Stimulated activated naive B cell treated with anti-CD40 and anti-IgM and Interleukin-4, amounts not matched to agents 10 μg/mL and 1 μg/mL and 100 μg/mL, for 72 hours (primary cell): ENCODE measurements at regions not wholly inside any gene's neighbourhood (a gene's known extent, or its start where the extent isn't known, plus 50 kb on each side); places are given as distances from the start of the nearest gene placed in this dataset.

ENCODE experiments used
- ATAC-seq, 2 donors: fragments of 150-1000 bp; cut with Tn5 transposase; replicated peaks; 2 replicates each; pipeline ENCODE4 v1.10.0; 2021; ENCODE audit warnings: moderate library complexity in 1 of 2
- DNase-seq: peaks from one replicate; pipeline ENCODE4 v3.0.0; 2021
- H3K27ac Mint-ChIP-seq: one replicate; pipeline ENCODE4 v1.8.0; 2022; ENCODE audit warnings: mild to moderate bottlenecking, mixed read lengths
- H3K27me3 Mint-ChIP-seq, 2 donors: one replicate each; pipeline ENCODE4 v1.8.0; 2022; ENCODE audit warnings: mixed read lengths in 2 of 2
- H3K36me3 Mint-ChIP-seq, 2 donors: one replicate each; pipeline ENCODE4 v1.8.0; 2022; ENCODE audit warnings: mixed read lengths in 2 of 2, mild to moderate bottlenecking in 1 of 2
- H3K4me1 Mint-ChIP-seq, 2 donors: one replicate each; pipeline ENCODE4 v1.8.0; 2022; ENCODE audit warnings: mixed read lengths in 2 of 2, mild to moderate bottlenecking in 1 of 2
- H3K4me3 Mint-ChIP-seq, 2 donors: one replicate each; pipeline ENCODE4 v1.8.0; 2022; ENCODE audit warnings: mild to moderate bottlenecking in 2 of 2, mixed read lengths in 2 of 2, moderate library complexity in 1 of 2
- H3K9me3 Mint-ChIP-seq, 2 donors: one replicate each; pipeline ENCODE4 v1.8.0; 2022; ENCODE audit warnings: mixed read lengths in 2 of 2, mild to moderate bottlenecking in 1 of 2

DNA sequence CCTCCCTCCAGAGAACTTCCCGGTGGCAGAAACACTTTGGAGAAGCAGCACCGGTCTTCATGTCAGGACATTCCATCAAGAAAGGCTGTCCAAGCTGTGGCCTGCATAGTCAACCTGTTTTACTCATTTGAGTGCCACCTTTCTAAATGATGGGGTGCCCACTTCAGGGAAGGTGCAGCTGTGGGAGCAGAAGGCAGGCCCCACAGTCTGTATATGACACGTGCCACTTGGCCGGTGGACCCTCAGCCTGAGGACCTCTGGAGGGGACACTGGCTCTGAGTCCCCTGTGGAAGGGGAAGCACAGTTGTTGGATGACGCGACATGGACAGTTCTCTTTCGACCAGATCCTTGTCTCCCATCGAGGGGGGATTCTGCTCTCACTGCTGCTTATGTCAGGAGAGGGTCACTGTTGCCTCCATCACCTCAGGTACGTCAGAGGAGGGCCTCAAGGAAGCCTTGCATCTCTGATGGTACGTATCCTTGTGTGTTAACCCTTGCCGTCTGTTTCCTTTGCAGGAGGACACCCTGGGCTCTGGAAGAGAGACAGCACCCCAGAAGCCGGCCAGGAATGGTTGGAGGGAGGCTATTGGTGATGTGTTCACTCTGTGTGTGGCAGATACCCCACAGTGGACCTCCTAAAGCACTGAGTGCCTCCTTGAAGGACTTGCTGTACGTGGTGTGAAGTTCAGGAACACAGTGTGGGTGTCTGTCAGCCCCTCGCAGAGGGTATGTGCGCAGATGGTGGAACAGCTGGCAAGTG, 132.1 kb upstream of the RTL1 start:
- ATAC-seq (no peak), DNase-seq (no peak)
- Mint-ChIP-seq H3K4me1 (no peaks in the 10 kb centered on the region), H3K9me3 (no peaks in the 10 kb centered on the region), H3K27ac (no peak overlapping the region), H3K4me3 (no peak overlapping the region), H3K27me3 (no peaks in the 10 kb centered on the region), H3K36me3 (no peaks in the 10 kb centered on the region)

DNA sequence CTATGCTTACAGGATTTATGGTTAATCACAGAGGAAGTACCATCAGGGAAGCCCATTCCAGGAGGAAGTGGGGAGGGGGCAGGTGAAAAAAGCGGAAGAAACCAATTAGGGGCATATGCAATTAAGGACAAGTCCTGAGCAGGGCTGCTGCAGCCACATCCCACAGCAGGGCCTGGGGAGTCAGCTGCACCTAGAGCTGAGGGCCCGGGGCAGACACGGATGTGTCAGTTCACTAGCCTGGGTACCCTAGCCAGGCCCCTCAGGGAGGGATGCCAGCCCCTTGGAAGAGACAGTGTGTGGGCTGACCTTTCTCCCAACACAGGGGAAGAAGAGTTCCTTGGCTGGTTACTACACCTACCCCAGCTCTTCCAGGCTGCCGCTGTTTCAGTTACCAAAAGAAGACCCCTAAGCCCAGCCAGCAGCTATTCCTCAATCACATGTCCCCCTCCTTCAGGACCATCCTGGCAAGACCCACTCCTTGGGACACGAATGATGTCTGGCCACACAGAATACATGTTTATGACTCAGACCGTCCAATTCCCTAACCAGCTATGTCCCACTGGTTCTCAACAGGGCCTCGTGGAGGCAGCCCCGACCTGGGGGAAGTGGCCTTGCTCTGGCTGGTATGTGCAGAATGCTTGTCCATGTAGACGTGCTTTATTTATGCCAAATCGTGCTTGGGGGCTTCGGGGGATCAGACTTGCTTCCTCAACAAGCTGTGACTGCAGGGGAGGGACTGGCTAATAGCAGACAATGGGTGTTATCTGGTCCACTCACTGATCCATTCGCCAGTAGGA, 133.7 kb upstream of the RTL1 start:
- no peak overlapping the region for H3K27ac Mint-ChIP-seq
- no peaks in the 10 kb centered on the region for H3K27me3 Mint-ChIP-seq
- H3K36me3 Mint-ChIP-seq = no peaks in the 10 kb centered on the region
- ATAC-seq (no peak), DNase-seq (no peak)
- no peaks in the 10 kb centered on the region for H3K4me1 Mint-ChIP-seq
- H3K9me3 Mint-ChIP-seq = no peaks in the 10 kb centered on the region
- H3K4me3 Mint-ChIP-seq = no peak overlapping the region

DNA sequence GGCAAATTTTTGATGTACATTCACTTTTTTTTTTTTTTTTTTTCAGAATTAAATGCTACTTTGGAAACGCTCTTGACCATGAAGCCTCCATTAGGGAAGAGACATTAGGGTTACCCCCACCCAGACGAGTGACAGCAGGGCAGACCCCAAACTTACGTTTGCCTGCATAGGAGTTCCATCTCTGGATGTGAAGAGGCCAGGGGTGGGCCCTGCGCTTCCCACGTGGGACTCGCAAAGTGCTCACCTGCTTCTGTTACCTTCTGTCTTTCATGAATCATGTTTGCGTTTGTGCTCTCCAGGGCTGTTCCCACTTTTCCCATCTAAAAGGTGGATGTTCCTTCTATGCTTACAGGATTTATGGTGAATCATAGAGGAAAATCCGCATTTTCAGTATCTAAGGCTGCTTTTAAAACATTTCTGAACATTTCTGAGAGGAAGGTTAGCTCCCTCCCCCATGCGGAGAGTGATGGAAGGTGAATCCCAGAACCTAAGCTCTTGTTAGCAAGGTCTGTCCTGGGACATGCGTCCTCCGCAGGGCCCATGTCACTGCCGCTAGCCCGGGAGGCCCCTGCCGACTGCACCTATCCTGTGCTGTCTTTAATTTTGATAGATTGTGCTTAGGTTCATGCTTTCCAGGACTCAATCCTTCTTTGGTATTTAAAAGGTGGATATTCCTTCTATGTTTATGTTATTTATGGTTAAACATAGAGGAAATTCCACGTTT, 135.7 kb upstream of the RTL1 start:
- no peaks in the 10 kb centered on the region for H3K4me1 Mint-ChIP-seq
- no peaks in the 10 kb centered on the region for H3K36me3 Mint-ChIP-seq
- no peaks in the 10 kb centered on the region for H3K9me3 Mint-ChIP-seq
- ATAC-seq = no peak
- no peak for DNase-seq
- H3K27me3 Mint-ChIP-seq = no peaks in the 10 kb centered on the region
- no peak overlapping the region for H3K4me3 Mint-ChIP-seq
- no peak overlapping the region for H3K27ac Mint-ChIP-seq

DNA sequence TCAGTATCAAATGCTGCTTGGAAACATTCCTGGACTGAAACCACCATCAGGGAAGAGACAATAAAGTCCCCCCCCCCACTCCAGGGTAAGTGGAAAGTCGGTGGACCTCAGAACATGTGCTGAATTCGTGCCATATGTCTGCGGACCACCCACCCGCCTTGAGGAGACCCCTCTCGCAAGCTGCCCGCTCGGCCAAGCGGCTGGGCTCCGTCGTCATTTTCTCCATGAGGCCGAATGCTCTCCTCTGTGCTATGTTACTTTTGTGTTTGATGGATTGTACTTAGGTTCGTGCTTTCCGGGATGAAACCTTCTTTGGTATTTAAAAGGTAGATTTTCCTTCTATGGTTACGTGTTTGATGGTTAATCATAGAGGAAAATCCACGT, 136.2 kb upstream of the RTL1 start:
- Mint-ChIP-seq H3K27me3 (no peaks in the 10 kb centered on the region), H3K36me3 (no peaks in the 10 kb centered on the region), H3K27ac (no peak overlapping the region), H3K4me1 (no peaks in the 10 kb centered on the region), H3K9me3 (no peaks in the 10 kb centered on the region), H3K4me3 (no peak overlapping the region)
- DNase-seq (no peak), ATAC-seq (no peak)

DNA sequence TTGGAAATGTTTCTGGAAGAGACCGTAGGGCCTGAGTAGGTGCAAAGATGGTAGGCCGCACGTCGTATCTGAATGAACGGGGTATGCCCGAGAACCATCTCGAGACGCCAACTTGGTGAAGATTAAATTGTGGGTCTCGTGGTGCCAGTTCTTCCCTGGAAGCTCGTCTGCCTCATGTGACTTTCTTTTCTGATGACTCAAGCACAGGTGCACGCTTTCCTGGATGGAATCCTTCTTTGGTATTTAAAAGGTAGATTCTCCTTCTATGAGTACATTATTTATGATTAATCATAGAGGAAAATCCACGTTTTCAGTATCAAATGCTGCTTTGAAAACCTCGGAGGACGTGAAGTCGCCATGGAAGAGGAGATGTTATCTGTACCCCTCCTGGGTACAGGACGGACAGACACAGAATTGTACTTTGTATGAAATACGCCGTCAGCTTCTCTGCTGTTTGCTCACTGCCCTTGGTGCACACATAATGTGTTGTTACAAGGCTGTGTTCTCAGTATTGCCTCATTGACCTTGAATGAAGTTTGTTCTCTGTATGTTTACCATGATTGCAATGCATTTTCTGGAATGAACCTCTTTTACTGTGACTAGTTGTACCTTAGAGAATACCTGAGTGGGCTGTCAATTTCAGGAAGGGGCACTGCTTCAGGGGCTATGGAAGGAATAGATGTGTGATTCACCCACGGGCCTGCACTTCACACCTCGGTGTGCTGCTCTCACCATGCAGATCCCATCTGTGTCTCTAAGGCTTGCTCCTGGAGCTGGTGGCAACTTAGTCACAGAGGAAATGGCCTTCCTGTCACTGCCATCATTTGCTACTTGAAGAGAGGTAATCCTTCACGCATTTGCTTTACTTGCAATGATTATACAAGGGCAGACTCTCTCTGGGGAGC, 137.3 kb upstream of the RTL1 start:
- peaks cover 0 to 5% of the 10 kb centered on the region in 2 donors for H3K27me3 Mint-ChIP-seq
- no peak for DNase-seq
- H3K4me3 Mint-ChIP-seq = no peak overlapping the region
- no peaks in the 10 kb centered on the region for H3K4me1 Mint-ChIP-seq
- no peaks in the 10 kb centered on the region for H3K9me3 Mint-ChIP-seq
- ATAC-seq = no peak
- H3K27ac Mint-ChIP-seq = no peak overlapping the region
- H3K36me3 Mint-ChIP-seq = no peaks in the 10 kb centered on the region

DNA sequence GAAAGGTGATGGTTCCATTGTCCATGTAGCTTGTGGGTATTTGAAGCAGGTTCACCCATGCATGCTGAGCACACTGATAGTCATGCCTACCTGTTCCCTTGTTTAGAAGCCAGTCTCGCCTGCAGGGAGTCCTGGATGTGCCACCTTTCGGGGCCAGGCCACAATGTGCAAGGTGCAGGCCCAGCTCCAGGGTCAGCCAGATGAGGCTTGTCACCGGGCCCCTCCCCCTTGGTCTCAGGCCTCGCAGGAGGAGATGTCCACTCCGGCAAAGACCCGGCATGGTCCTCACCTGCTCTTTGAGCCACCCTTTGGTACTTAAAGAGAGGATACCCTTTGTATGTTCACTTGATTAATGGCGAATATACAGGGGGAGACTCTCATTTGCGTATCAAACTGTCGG, 140.4 kb upstream of the RTL1 start:
- Mint-ChIP-seq H3K9me3 (no peaks in the 10 kb centered on the region), H3K27ac (no peak overlapping the region), H3K4me1 (no peaks in the 10 kb centered on the region), H3K4me3 (no peak overlapping the region), H3K27me3 (peaks cover 5% of the 10 kb centered on the region in 2 donors), H3K36me3 (no peaks in the 10 kb centered on the region)
- DNase-seq (no peak), ATAC-seq (no peak)

DNA sequence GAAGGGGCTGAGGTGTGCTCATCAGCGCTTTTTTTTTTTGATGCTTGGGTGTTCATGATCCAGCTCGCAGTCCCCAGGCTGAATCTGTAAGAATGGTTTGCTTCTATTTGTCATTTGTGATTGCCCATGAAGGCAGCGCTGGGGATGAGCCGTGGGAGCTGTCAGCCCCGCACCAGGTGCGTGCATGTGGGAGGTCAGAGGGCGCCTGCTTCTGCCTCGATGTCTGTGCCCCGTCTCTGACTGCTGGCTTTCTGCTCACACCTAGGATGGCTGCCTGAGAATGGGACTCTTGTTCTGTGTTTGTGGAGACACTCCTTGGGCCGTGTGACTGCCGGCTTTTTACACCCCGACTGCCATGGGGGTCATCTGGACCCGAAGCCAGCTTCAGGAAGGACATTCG, 141.2 kb upstream of the RTL1 start:
- no peak overlapping the region for H3K27ac Mint-ChIP-seq
- no peak overlapping the region for H3K4me3 Mint-ChIP-seq
- H3K27me3 Mint-ChIP-seq = peaks cover 5% of the 10 kb centered on the region in 2 donors
- no peak for ATAC-seq
- no peaks in the 10 kb centered on the region for H3K36me3 Mint-ChIP-seq
- H3K9me3 Mint-ChIP-seq = no peaks in the 10 kb centered on the region
- DNase-seq = no peak
- H3K4me1 Mint-ChIP-seq = no peaks in the 10 kb centered on the region

DNA sequence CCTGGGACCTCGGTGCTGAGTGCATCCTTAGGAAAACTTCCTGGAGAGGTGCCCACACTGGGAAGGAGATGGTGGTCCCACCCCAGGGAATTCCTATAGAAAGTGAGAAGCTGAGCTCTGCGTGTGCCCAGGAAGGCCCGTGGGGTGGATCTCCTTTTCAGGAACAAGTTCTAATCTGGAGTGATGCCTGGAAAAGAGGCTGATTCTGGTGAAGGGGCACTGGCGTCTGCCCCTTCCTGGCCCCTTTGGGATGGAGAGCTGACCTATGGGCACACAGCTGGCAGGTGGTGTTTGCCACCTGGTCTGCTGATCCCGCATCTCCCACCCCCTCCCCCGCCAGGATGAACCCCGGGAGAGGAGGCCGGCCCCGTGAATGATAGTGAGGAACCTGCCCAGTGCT, 142.0 kb upstream of the RTL1 start:
- Mint-ChIP-seq H3K4me3 (no peak overlapping the region), H3K27me3 (peaks cover 5% of the 10 kb centered on the region in 2 donors), H3K36me3 (no peaks in the 10 kb centered on the region), H3K4me1 (no peaks in the 10 kb centered on the region), H3K9me3 (no peaks in the 10 kb centered on the region), H3K27ac (no peak overlapping the region)
- DNase-seq = no peak
- ATAC-seq = no peak

DNA sequence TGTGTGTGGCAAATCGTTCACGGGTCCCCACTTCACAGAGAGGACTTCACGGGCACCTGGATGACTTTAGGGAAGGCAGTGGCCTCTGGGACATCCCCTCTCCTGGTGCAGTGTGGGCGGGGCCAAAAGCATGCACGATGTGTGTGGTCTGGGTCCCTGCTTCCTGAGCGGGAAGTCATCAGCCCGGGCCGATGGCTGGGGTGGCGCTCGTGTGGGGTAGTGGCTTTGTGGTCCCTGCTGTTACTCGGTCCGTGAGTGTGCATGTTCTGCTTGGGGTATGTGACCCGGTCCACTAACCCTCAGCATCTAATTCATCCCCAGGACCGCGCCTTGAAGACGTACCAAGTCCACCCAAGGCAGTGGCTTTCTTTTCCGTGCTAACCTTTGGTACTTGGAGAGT, 142.5 kb upstream of the RTL1 start:
- no peak for DNase-seq
- no peak overlapping the region for H3K27ac Mint-ChIP-seq
- H3K9me3 Mint-ChIP-seq = no peaks in the 10 kb centered on the region
- no peak overlapping the region for H3K4me3 Mint-ChIP-seq
- H3K4me1 Mint-ChIP-seq = no peaks in the 10 kb centered on the region
- peaks cover 5% of the 10 kb centered on the region in 2 donors for H3K27me3 Mint-ChIP-seq
- H3K36me3 Mint-ChIP-seq = no peaks in the 10 kb centered on the region
- no peak for ATAC-seq

DNA sequence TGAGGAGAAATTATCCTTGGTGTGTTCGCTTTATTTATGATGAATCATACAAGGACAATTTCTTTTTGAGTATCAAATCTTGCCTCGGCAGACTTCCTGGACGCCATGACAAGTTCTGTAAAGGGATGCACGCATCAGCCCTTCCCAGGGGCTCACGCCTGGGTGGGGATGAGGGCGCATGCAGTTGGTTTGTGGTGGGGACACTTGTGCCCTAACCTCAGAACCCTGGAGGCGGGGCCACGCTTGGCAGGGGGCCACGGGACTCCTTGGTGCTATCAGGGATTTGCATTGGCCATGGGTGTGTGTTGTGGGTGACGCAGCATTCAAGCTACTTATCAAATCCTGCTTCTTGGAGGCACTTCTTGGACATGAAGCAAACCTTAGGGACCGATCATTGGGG, 143.8 kb upstream of the RTL1 start:
- no peaks in the 10 kb centered on the region for H3K9me3 Mint-ChIP-seq
- no peak overlapping the region for H3K4me3 Mint-ChIP-seq
- no peak overlapping the region for H3K27ac Mint-ChIP-seq
- H3K27me3 Mint-ChIP-seq = peaks cover 5% of the 10 kb centered on the region in 2 donors
- no peak for ATAC-seq
- no peaks in the 10 kb centered on the region for H3K36me3 Mint-ChIP-seq
- H3K4me1 Mint-ChIP-seq = no peaks in the 10 kb centered on the region
- no peak for DNase-seq

DNA sequence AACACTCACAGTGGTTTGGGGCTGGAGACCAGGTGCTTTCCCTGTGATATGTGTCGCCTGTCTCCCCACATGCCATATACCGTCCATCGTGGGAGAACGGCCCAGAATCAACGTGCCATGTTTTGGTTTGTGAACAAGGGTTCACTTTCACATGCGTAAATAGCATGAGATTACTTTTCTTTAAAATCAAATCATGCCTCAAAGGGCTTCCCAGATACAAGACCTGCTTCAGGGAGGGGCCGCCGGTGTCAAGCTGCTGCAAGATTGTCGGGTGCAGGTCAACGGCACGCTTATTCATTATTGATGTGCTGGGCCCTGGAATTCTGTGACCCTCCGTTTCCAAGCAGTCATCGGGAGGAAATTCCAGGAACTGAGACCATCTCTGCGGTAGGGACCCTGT, 145.2 kb upstream of the RTL1 start:
- Mint-ChIP-seq H3K4me3 (no peak overlapping the region), H3K36me3 (no peaks in the 10 kb centered on the region), H3K9me3 (no peaks in the 10 kb centered on the region), H3K27ac (no peak overlapping the region), H3K27me3 (peaks cover 5% of the 10 kb centered on the region in 2 donors), H3K4me1 (no peaks in the 10 kb centered on the region)
- DNase-seq (no peak), ATAC-seq (no peak)

DNA sequence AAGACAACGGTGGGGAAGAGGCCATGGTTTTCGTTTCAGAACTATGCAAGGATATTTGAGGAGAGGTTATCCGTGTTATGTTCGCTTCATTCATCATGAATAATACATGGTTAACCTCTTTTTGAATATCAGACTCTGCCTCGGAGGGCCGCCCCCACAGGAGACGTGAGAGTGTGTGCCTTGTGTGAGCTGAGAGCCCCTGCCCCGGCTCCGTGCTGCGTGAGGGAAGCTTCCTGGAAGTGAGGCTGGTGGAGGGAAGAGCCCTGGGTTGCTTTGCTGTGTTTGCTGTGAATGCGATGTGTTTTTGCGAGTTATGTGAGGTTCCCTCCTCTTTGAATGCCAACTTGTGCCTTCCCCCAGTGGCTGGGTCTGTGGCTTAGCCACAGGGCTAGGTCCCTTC, 146.0 kb upstream of the RTL1 start:
- Mint-ChIP-seq H3K27ac (no peak overlapping the region), H3K36me3 (no peaks in the 10 kb centered on the region), H3K27me3 (peaks cover 5% of the 10 kb centered on the region in 2 donors), H3K4me3 (no peak overlapping the region), H3K9me3 (no peaks in the 10 kb centered on the region), H3K4me1 (no peaks in the 10 kb centered on the region)
- DNase-seq (no peak), ATAC-seq (no peak)

DNA sequence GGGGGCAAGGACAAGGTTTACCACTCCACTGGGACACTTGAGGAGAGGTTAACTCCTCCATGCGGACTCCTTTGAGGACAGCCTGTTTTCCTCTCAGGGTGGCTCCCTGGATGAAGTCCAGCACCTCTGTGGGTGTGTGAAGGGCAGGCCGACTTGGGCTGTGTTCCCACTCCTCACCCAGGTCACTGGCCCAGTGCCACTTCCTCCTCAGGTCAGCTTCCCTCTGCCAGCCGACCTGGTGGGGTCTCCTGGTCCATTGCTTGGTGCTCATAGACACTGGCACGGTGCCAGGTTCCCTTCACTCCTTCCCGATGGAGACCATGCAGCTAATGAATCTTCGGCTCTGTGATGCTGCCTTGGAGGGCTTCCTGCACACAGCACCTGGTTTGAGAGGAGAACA, 146.4 kb upstream of the RTL1 start:
- DNase-seq (no peak), ATAC-seq (no peak)
- Mint-ChIP-seq H3K4me3 (no peak overlapping the region), H3K9me3 (peaks cover 3% of the 10 kb centered on the region in 2 donors), H3K36me3 (no peaks in the 10 kb centered on the region), H3K4me1 (no peaks in the 10 kb centered on the region), H3K27me3 (peaks cover 5% of the 10 kb centered on the region in 2 donors), H3K27ac (no peak overlapping the region)

DNA sequence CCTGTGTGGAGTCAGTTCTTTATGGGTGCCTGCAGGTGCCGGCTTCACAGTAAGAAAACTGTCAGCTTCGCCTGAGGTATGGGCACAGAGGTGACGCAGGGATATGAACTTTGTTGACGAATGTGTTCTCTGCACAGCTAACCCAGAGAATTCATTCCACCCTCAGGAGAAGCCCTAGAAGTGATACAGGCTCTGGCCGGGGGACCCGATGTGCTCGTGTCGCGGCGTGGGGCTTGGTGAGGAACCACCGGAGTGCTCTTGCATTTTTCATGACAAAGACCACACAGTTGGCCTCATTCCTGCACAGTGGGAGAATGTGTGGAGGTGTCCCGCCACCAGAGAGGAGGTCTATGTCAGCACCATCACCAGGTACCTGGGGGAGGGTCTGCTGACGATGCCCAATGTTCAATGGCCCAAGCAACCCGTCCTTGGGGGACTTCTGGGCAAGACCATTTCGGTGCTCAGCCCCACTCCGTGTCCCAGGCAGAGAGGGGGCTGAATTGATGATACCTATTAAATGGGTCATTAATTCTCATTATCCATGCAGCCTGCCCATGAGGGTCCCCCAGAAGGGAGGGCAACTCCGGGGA, 147.5 kb upstream of the RTL1 start:
- Mint-ChIP-seq H3K36me3 (no peaks in the 10 kb centered on the region), H3K27ac (no peak overlapping the region), H3K4me1 (no peaks in the 10 kb centered on the region), H3K27me3 (peaks cover 0 to 5% of the 10 kb centered on the region in 2 donors), H3K4me3 (no peak overlapping the region), H3K9me3 (peaks cover 3% of the 10 kb centered on the region in 2 donors)
- ATAC-seq (no peak), DNase-seq (no peak)
